HG02885 (cell line): ENCODE measurements at regions not wholly inside any gene's neighbourhood (a gene's known extent, or its start where the extent isn't known, plus 50 kb on each side); places are given as distances from the start of the nearest gene placed in this dataset.

Experiments used
- ATAC-seq: cut with Tn5 transposase; IDR thresholded peaks from one replicate; pipeline ENCODE4 v1.9.1; 2021; ENCODE audit warnings: mild to moderate bottlenecking; ENCODE audit not compliant: unreplicated experiment, poor library complexity

GRCh38 chr3:151935446-151935845, 62.0 kb downstream of the SUCNR1 start:
- no peak for ATAC-seq

GRCh38 chr3:151940481-151940880, 67.0 kb downstream of the SUCNR1 start:
- no peak for ATAC-seq

- no peak for ATAC-seq
Measured at GRCh38 chr3:151943539-151943938, 70.1 kb downstream of the SUCNR1 start.

GRCh38 chr3:151944356-151944755, 70.9 kb downstream of the SUCNR1 start:
- no peak for ATAC-seq

- ATAC-seq: no peak
Measured at GRCh38 chr3:151946606-151947005, 73.2 kb downstream of the SUCNR1 start.

GRCh38 chr3:151949706-151950105, 76.3 kb downstream of the SUCNR1 start:
- no peak for ATAC-seq

- ATAC-seq: no peak
Measured at GRCh38 chr3:151955356-151955755, 81.9 kb downstream of the SUCNR1 start.

GRCh38 chr3:151960961-151961580, 87.6 kb downstream of the SUCNR1 start:
- no peak for ATAC-seq

GRCh38 chr3:151962352-151962751, 88.9 kb downstream of the SUCNR1 start:
- no peak for ATAC-seq

GRCh38 chr3:151962912-151963311, 89.5 kb downstream of the SUCNR1 start:
- ATAC-seq: no peak

GRCh38 chr3:151964743-151965142, 91.3 kb downstream of the SUCNR1 start:
- no peak for ATAC-seq

- no peak for ATAC-seq
Measured at GRCh38 chr3:151969026-151969642, 95.7 kb downstream of the SUCNR1 start.

GRCh38 chr3:151971814-151972579, 98.6 kb downstream of the SUCNR1 start:
- no peak for ATAC-seq

GRCh38 chr3:151974067-151974466, 100.6 kb downstream of the SUCNR1 start:
- no peak for ATAC-seq

GRCh38 chr3:151976211-151977050, 103.0 kb downstream of the SUCNR1 start:
- no peak for ATAC-seq

- no peak for ATAC-seq
Measured at GRCh38 chr3:151979906-151980305, 106.5 kb downstream of the SUCNR1 start.

GRCh38 chr3:151983538-151983937, 110.1 kb downstream of the SUCNR1 start:
- ATAC-seq: no peak

- ATAC-seq: no peak
Measured at GRCh38 chr3:151985787-151986430, 112.5 kb downstream of the SUCNR1 start.

- ATAC-seq: no peak
Measured at GRCh38 chr3:151987893-151988292, 114.5 kb downstream of the SUCNR1 start.

GRCh38 chr3:151989621-151990020, 116.2 kb downstream of the SUCNR1 start:
- no peak for ATAC-seq
